Esophagus muscularis mucosa (tissue), 3 donors: ENCODE measurements at regions not wholly inside any gene's neighbourhood (a gene's known extent, or its start where the extent isn't known, plus 50 kb on each side); places are given as distances from the start of the nearest gene placed in this dataset.

ENCODE experiments used
- CTCF ChIP-seq, 3 experiments: fragments of 200-600 bp in 2 of 3; fragments of 450-650 bp in 1 of 3; sonication (generic) in 2 of 3; IDR thresholded peaks; one replicate each; pipeline ENCODE4 v1.5.1; 2017 to 2019; ENCODE audit warnings: antibody characterized with exemption in 3 of 3, mild to moderate bottlenecking in 2 of 3, moderate library complexity in 1 of 3
- POLR2A ChIP-seq: fragments of 450-650 bp; IDR thresholded peaks from one replicate; pipeline ENCODE4 v1.6.1; 2017; ENCODE audit warnings: antibody characterized with exemption, moderate library complexity, mild to moderate bottlenecking, low read depth
- POLR2AphosphoS5 ChIP-seq, 2 donors: sonication (generic); formaldehyde crosslinking; IDR thresholded peaks; one replicate each; pipeline ENCODE4 v1.6.1; 2017; ENCODE audit warnings: antibody characterized with exemption in 2 of 2

- TF ChIP-seq POLR2AphosphoS5 (IDR thresholded peaks at IDR 0.05) (no peak), CTCF (IDR thresholded peaks at IDR 0.05) (no peak), POLR2A (no peak)
These were observed 53.7 kb upstream of the PRR23C start for GRCh38 chr3:139098391-139098790.
